DOHH2 (cell line): ENCODE measurements at regions not wholly inside any gene's neighbourhood (a gene's known extent, or its start where the extent isn't known, plus 50 kb on each side); places are given as distances from the start of the nearest gene placed in this dataset.

Source experiments
- H3F3A ChIP-seq: fragments of 200-600 bp; sonication (generic), shearing (Covaris generic); 2 replicates; pipeline ENCODE4 v1.6.0; 2016; ENCODE audit warnings: antibody characterized with exemption, mild to moderate bottlenecking; ENCODE audit not compliant: control insufficient read depth, insufficient read depth
- H3K27ac ChIP-seq: fragments of 200-600 bp; sonication (generic); 2 replicates; pipeline ENCODE4 v1.5.1; 2014; ENCODE audit warnings: low read depth, mild to moderate bottlenecking, low read length, moderate library complexity
- H3K27me3 ChIP-seq: fragments of 200-600 bp; sonication (generic); 2 replicates; pipeline ENCODE4 v1.6.1; 2014; ENCODE audit warnings: mild to moderate bottlenecking, low read length, mixed read lengths; ENCODE audit not compliant: control insufficient read depth
- H3K36me3 ChIP-seq: fragments of 200-600 bp; sonication (generic); 2 replicates; pipeline ENCODE4 v1.6.1; 2014; ENCODE audit warnings: mild to moderate bottlenecking, low read length, moderate library complexity, mixed read lengths; ENCODE audit not compliant: control insufficient read depth
- H3K4me1 ChIP-seq: fragments of 200-600 bp; sonication (generic); 2 replicates; pipeline ENCODE4 v1.6.1; 2014; ENCODE audit warnings: mild to moderate bottlenecking, low read length, mixed read lengths; ENCODE audit not compliant: control insufficient read depth
- H3K4me2 ChIP-seq: fragments of 200-600 bp; sonication (generic); 2 replicates; pipeline ENCODE4 v1.6.0; 2014; ENCODE audit warnings: mild to moderate bottlenecking, low read length, moderate library complexity
- H3K4me3 ChIP-seq: fragments of 200-600 bp; sonication (generic); 2 replicates; pipeline ENCODE4 v1.5.1; 2014; ENCODE audit warnings: mild to moderate bottlenecking, low read length, mixed read lengths
- H3K79me2 ChIP-seq: fragments of 200-600 bp; sonication (generic); 2 replicates; pipeline ENCODE4 v1.6.1; 2014; ENCODE audit warnings: mild to moderate bottlenecking, low read length, mixed read lengths; ENCODE audit not compliant: control insufficient read depth
- H3K9me2 ChIP-seq: fragments of 200-600 bp; sonication (generic); replicated peaks from 2 replicates; pipeline ENCODE4 v1.6.1; 2014; ENCODE audit warnings: mild to moderate bottlenecking, low read length, mixed read lengths; ENCODE audit not compliant: control insufficient read depth
- H3K9me3 ChIP-seq: fragments of 200-600 bp; sonication (generic); 2 replicates; pipeline ENCODE4 v1.6.1; 2014; ENCODE audit warnings: antibody characterized with exemption, low read length, mixed read lengths; ENCODE audit not compliant: control insufficient read depth, insufficient read depth
- H4K20me1 ChIP-seq: fragments of 200-600 bp; sonication (generic); 2 replicates; pipeline ENCODE4 v1.6.0; 2014; ENCODE audit warnings: low read depth, mild to moderate bottlenecking, antibody characterized with exemption, low read length, moderate library complexity; ENCODE audit not compliant: control insufficient read depth, insufficient read depth
- CTCF ChIP-seq: fragments of 200-600 bp; sonication (generic); IDR thresholded peaks from one replicate; pipeline ENCODE4 v1.5.1; 2014; ENCODE audit warnings: antibody characterized with exemption, mild to moderate bottlenecking, low read depth, low read length; ENCODE audit not compliant: poor library complexity, severe bottlenecking
- EZH2phosphoT487 ChIP-seq: fragments of 200-600 bp; sonication (generic); IDR thresholded peaks from 2 replicates; pipeline ENCODE4 v1.6.1; 2017; ENCODE audit warnings: borderline replicate concordance, mild to moderate bottlenecking, antibody characterized with exemption, low read length, moderate library complexity, mixed read lengths

DNA sequence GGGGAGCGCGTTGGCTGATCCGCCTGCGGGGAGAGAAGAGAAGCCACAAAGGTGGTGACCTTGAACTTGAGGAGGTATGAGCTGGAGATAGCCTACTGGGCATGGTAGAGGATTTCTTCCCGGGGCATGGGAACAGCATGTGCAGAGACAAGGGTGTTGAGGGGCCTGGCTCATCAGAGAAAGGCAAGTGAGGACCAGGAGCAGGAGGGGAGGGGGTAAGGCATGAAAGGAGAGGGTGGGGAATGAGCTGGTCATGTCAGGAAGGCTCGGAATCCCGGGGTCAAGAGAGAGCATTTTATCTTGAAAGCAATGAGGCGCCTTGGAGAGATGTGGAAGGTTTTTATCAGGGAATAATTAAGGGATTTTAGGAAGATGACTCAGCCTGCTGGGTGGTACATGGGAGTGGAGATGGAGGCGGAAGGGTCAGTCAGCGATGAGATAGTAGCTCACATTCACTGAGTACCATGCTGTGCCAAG, 121.1 kb downstream of the LHX2 start:
- Histone ChIP-seq H4K20me1 (no peaks in the 10 kb centered on the region), H3K79me2 (no peaks in the 10 kb centered on the region), H3K27me3 (peaks cover 29% of the 10 kb centered on the region), H3K9me2 (no peaks in the 10 kb centered on the region), H3K4me1 (peaks cover 31% of the 10 kb centered on the region), H3K27ac (no peak overlapping the region), H3K9me3 (no peaks in the 10 kb centered on the region), H3K4me2 (no peak overlapping the region), H3K36me3 (no peaks in the 10 kb centered on the region), H3K4me3 (no peak overlapping the region), H3F3A (no peaks in the 10 kb centered on the region)
- no peak for TF ChIP-seq CTCF
- no peak for TF ChIP-seq EZH2phosphoT487

- Histone ChIP-seq H3K9me2 (no peaks in the 10 kb centered on the region), H3K79me2 (no peaks in the 10 kb centered on the region), H3F3A (no peaks in the 10 kb centered on the region), H3K9me3 (no peaks in the 10 kb centered on the region), H3K4me3 (no peak overlapping the region), H3K4me2 (peak overlapping the region; percentile 2; the same call in 1 of the 2 replicates), H3K27ac (no peak overlapping the region), H3K4me1 (peaks cover 32% of the 10 kb centered on the region), H3K36me3 (no peaks in the 10 kb centered on the region), H3K27me3 (peaks cover 32% of the 10 kb centered on the region), H4K20me1 (no peaks in the 10 kb centered on the region)
- no peak for TF ChIP-seq EZH2phosphoT487
- TF ChIP-seq CTCF: peak; percentile 38
Measured at GRCh38 chr9:124133727-124134126, 122.2 kb downstream of the LHX2 start.

DNA sequence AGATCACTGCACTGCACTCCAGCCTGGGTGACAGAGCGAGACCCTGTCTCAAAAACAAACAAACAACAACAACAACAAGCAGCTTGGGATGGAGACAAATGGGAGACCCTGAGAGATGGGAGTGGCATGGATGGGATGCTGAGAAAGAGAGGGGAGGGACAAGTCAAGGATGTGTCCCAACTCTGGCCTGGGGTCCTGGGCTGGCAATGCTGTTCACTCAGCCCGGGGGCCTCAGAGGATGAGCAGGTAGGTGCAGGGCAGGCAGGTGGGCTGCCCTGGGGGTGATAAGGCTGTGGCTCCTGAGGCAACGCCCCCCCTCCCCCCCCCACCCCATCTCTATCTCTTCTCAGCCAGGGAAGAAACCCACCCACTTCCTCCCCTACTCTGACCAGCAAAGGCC, 123.0 kb downstream of the LHX2 start:
- no peaks in the 10 kb centered on the region for H4K20me1 ChIP-seq
- H3K79me2 ChIP-seq: no peaks in the 10 kb centered on the region
- peaks cover 32% of the 10 kb centered on the region for H3K4me1 ChIP-seq
- H3K27ac ChIP-seq: no peak overlapping the region
- no peaks in the 10 kb centered on the region for H3K9me3 ChIP-seq
- H3K27me3 ChIP-seq: peaks cover 27% of the 10 kb centered on the region
- no peaks in the 10 kb centered on the region for H3K9me2 ChIP-seq
- no peak overlapping the region for H3K4me3 ChIP-seq
- no peaks in the 10 kb centered on the region for H3K36me3 ChIP-seq
- H3F3A ChIP-seq: no peaks in the 10 kb centered on the region
- TF ChIP-seq EZH2phosphoT487 (no peak), CTCF (no peak)
- peak overlapping the region; percentile 42; the same call in 1 of the 2 replicates for H3K4me2 ChIP-seq
